ENCODE measurements at regions not wholly inside any gene's neighbourhood (a gene's known extent, or its start where the extent isn't known, plus 50 kb on each side); places are given as distances from the start of the nearest gene placed in this dataset.

DNA sequence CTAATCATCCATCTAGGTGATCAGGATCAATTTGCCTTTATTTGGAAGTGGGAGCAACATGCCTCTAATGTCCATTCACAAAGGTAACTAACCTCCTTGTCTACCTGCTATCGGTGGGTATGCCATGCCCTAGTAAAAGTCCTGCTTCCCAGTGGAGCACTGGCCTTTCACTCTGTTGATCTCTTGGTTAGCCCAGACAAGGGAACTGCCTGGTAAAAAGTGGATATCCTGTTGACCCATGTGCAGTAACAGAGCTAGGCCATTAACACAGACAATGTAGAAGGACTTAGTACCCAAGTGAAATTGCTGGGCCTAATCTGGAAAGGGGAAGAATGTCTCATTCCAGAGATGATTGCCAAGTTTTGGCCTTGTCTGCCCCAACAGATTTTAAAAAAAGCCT, 171.5 kb upstream of the CSNK1A1L start (continued):
- TF ChIP-seq PCBP1 (IDR thresholded peaks at IDR 0.05; ENCODE audit: borderline replicate concordance, low read depth, low read length) (no peak), SAFB2 (CRISPR knock-in tag; IDR thresholded peaks at IDR 0.05; ENCODE audit: borderline replicate concordance, low read depth) (no peak), ZNF33B (CRISPR knock-in tag; IDR thresholded peaks at IDR 0.05) (no peak)
- TF ChIP-seq, protein P1, sequence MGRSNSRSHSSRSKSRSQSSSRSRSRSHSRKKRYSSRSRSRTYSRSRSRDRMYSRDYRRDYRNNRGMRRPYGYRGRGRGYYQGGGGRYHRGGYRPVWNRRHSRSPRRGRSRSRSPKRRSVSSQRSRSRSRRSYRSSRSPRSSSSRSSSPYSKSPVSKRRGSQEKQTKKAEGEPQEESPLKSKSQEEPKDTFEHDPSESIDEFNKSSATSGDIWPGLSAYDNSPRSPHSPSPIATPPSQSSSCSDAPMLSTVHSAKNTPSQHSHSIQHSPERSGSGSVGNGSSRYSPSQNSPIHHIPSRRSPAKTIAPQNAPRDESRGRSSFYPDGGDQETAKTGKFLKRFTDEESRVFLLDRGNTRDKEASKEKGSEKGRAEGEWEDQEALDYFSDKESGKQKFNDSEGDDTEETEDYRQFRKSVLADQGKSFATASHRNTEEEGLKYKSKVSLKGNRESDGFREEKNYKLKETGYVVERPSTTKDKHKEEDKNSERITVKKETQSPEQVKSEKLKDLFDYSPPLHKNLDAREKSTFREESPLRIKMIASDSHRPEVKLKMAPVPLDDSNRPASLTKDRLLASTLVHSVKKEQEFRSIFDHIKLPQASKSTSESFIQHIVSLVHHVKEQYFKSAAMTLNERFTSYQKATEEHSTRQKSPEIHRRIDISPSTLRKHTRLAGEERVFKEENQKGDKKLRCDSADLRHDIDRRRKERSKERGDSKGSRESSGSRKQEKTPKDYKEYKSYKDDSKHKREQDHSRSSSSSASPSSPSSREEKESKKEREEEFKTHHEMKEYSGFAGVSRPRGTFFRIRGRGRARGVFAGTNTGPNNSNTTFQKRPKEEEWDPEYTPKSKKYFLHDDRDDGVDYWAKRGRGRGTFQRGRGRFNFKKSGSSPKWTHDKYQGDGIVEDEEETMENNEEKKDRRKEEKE (IDR thresholded peaks at IDR 0.05) = no peak

- ATAC-seq (no peak), DNase-seq (ENCODE audit: low spot score) (no peak), FAIRE-seq (no peak)
- Histone ChIP-seq H3K27me3 (ENCODE audit: control insufficient read depth in 1 of 2, insufficient read depth in 2 of 2, low read length in 2 of 2) (no peaks in the 10 kb centered on the region; a peak in 1 of 5 replicates), H3K4me3 (replicated peaks in 1 of 3; ENCODE audit: insufficient read depth in 1 of 3, low read depth in 2 of 3, low read length in 3 of 3) (no peak overlapping the region), H3K9ac (ENCODE audit: insufficient read depth, low read depth, low read length) (no peak overlapping the region), H3K4me2 (ENCODE audit: low read depth, low read length) (no peak overlapping the region), H3K4me1 (ENCODE audit: insufficient read depth, low read length) (no peaks in the 10 kb centered on the region), H3K36me3 (replicated peaks in 1 of 2; ENCODE audit: control insufficient read depth in 1 of 2, insufficient read depth in 2 of 2, low read length in 2 of 2) (no peaks in the 10 kb centered on the region), H4K20me1 (ENCODE audit: insufficient read depth, low read length) (no peaks in the 10 kb centered on the region), H2AFZ (ENCODE audit: low read length) (no peak overlapping the region), H3K79me2 (ENCODE audit: insufficient read depth, low read length) (no peaks in the 10 kb centered on the region), H3K27ac (ENCODE audit: extremely low read length, insufficient read depth, low read length) (no peak overlapping the region), H3K9me3 (ENCODE audit: low read length) (no peaks in the 10 kb centered on the region)
- WGBS (ENCODE audit: low lambda C conversion rate) = 22% methylated on average over 6 of the region's 6 CpGs
- in situ Hi-C loops (cut with HindIII; ENCODE audit: extremely low pct_ligation_motif_present, low pct_unique_long_range_greater_than_20kb) (no loop called here), intact Hi-C loops (cut with micrococcal nuclease; ENCODE audit: unreplicated experiment) (no loop called here)
- BruUV-seq (replicated peaks) = no TSS peak
- POLR2A ChIA-PET = no interaction called here
- CTCF ChIA-PET (ENCODE audit: low intra/inter-chr PET ratio, low total read pairs) = no interaction called here
- no peak for TF ChIP-seq ZNF136 (CRISPR knock-in tag; IDR thresholded peaks at IDR 0.05; ENCODE audit: low read depth)
- TF ChIP-seq TMF1 (CRISPR knock-in tag; IDR thresholded peaks at IDR 0.05; ENCODE audit: low read depth) = no peak
- TF ChIP-seq SRSF9 (IDR thresholded peaks at IDR 0.05; ENCODE audit: borderline replicate concordance, insufficient read depth, low read depth, low read length, poor library complexity, severe bottlenecking) = no peak
- TF ChIP-seq ZSCAN12 (CRISPR knock-in tag; IDR thresholded peaks at IDR 0.05) = no peak
- TF ChIP-seq, protein P2, sequence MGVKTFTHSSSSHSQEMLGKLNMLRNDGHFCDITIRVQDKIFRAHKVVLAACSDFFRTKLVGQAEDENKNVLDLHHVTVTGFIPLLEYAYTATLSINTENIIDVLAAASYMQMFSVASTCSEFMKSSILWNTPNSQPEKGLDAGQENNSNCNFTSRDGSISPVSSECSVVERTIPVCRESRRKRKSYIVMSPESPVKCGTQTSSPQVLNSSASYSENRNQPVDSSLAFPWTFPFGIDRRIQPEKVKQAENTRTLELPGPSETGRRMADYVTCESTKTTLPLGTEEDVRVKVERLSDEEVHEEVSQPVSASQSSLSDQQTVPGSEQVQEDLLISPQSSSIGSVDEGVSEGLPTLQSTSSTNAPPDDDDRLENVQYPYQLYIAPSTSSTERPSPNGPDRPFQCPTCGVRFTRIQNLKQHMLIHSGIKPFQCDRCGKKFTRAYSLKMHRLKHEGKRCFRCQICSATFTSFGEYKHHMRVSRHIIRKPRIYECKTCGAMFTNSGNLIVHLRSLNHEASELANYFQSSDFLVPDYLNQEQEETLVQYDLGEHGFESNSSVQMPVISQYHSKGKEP (CRISPR knock-in tag; IDR thresholded peaks at IDR 0.05) = no peak
- TF ChIP-seq HNRNPK (IDR thresholded peaks at IDR 0.05; ENCODE audit: low read depth, low read length, poor library complexity, severe bottlenecking) = no peak
- no peak for TF ChIP-seq NCOA5 (CRISPR knock-in tag; IDR thresholded peaks at IDR 0.05)
- no peak for TF ChIP-seq ZSCAN5A (CRISPR knock-in tag; IDR thresholded peaks at IDR 0.05; ENCODE audit: borderline replicate concordance)
- TF ChIP-seq ZNF549 (CRISPR knock-in tag; IDR thresholded peaks at IDR 0.05) = no peak
- no peak for TF ChIP-seq KDM1A (CRISPR knock-in tag; IDR thresholded peaks at IDR 0.05)
- TF ChIP-seq TCF12 (IDR thresholded peaks at IDR 0.05) = no peak
- TF ChIP-seq TCF12 (CRISPR knock-in tag; IDR thresholded peaks at IDR 0.05) = no peak
- no peak for TF ChIP-seq AGO1 (IDR thresholded peaks at IDR 0.05; ENCODE audit: low read depth, low read length, poor library complexity, severe bottlenecking)
Observed at GRCh38 chr13:37274569-37275497, 169.4 kb upstream of the CSNK1A1L start.

All from HepG2 (cell line).